C4-2B (cell line): ENCODE measurements at regions not wholly inside any gene's neighbourhood (a gene's known extent, or its start where the extent isn't known, plus 50 kb on each side); places are given as distances from the start of the nearest gene placed in this dataset.

ENCODE experiments used
- CTCF ChIP-seq: fragments of 450-650 bp; conservative IDR thresholded peaks from 2 replicates; pipeline ENCODE4 v1.5.1; 2017; ENCODE audit warnings: mild to moderate bottlenecking
- ZFX ChIP-seq: fragments of 450-650 bp; IDR thresholded peaks from 2 replicates; pipeline ENCODE4 v1.6.1; 2017

DNA sequence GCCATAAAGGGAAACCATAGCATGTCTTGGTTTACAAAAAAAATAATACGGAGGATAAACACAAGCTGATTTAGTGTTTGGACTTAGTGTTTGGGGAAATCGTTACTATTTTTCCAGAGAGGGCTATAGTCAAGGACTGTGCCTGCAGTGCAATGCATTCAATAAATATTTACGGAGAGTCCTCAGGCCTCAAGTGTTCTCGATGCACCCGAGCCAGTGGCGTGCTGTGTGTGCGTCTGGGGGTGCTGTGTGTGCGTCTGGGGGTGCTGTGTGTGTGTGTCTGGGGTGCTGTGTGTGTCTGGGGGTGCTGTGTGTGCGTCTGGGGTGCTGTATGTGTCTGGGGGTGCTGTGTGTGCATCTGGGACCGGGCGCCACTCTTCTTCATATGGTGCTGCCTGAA, 71.7 kb upstream of the GTF3A start:
- TF ChIP-seq CTCF = no peak
- TF ChIP-seq ZFX = no peak
